Thyroid gland (tissue), 4 donors: ENCODE measurements at regions not wholly inside any gene's neighbourhood (a gene's known extent, or its start where the extent isn't known, plus 50 kb on each side); places are given as distances from the start of the nearest gene placed in this dataset.

Experiments
- DNase-seq, 2 donors: peaks; one replicate each; pipeline ENCODE4 v3.0.0-alpha.2; 2019
- H3K27ac ChIP-seq, 3 donors: fragments of 200-600 bp; sonication (generic); 1 replicate in 2 of 3; 2 replicates in 1 of 3; pipeline ENCODE4 v1.5.1; 2016 to 2019; ENCODE audit warnings: mild to moderate bottlenecking in 1 of 3, moderate library complexity in 1 of 3
- H3K27me3 ChIP-seq: fragments of 200-600 bp; sonication (generic); one replicate; pipeline ENCODE4 v1.5.1; 2019
- H3K36me3 ChIP-seq, 2 donors: fragments of 200-600 bp; sonication (generic); one replicate each; pipeline ENCODE4 v1.5.1; 2016 to 2019
- H3K4me1 ChIP-seq, 2 donors: fragments of 200-600 bp; sonication (generic); one replicate each; pipeline ENCODE4 v1.5.1; 2017 to 2019
- H3K4me3 ChIP-seq, 3 donors: fragments of 200-600 bp; sonication (generic); replicated peaks in 1 of 3; 1 replicate in 2 of 3; 2 replicates in 1 of 3; pipeline ENCODE4 v1.5.1; 2016; ENCODE audit warnings: mild to moderate bottlenecking in 1 of 3
- H3K9me3 ChIP-seq: fragments of 200-600 bp; sonication (generic); one replicate; pipeline ENCODE4 v1.5.1; 2017
- CTCF ChIP-seq, 6 experiments: fragments of 200-600 bp in 3 of 6; fragments of 450-650 bp in 3 of 6; sonication (generic) in 3 of 6; IDR thresholded peaks; one replicate each; pipeline ENCODE4 v1.5.1; 2016 to 2019; ENCODE audit warnings: antibody characterized with exemption in 6 of 6, mild to moderate bottlenecking in 2 of 6, inconsistent platforms in 1 of 6, moderate library complexity in 1 of 6
- POLR2A ChIP-seq, 2 donors: fragments of 450-650 bp; IDR thresholded peaks; one replicate each; pipeline ENCODE4 v1.6.1; 2017; ENCODE audit warnings: antibody characterized with exemption in 2 of 2, mild to moderate bottlenecking in 2 of 2, moderate library complexity in 1 of 2
- WGBS, 2 donors: methylation state at CpG; one replicate each; pipeline ENCODE4 v1.1.5; 2017; 5-methylcytosine and 5-hydroxymethylcytosine counted together
- intact Hi-C: fragments of 100-400 bp; cut with DNase I; formaldehyde crosslinking; loops from one replicate; pipeline ENCODE4 v1.15.1; 2023

GRCh38 chr12:127790376-127790775, 476.6 kb upstream of the TMEM132C start:
- Histone ChIP-seq H3K27me3 (no peaks in the 10 kb centered on the region), H3K4me3 (no peak overlapping the region), H3K9me3 (no peaks in the 10 kb centered on the region), H3K36me3 (no peaks in the 10 kb centered on the region), H3K27ac (no peak overlapping the region), H3K4me1 (no peaks in the 10 kb centered on the region)
- intact Hi-C loops = no loop called here
- no peak for DNase-seq
- TF ChIP-seq CTCF (IDR thresholded peaks at IDR 0.05) (no peak), POLR2A (IDR thresholded peaks at IDR 0.05) (no peak)

GRCh38 chr12:127791217-127791616, 475.8 kb upstream of the TMEM132C start:
- WGBS, 2 donors = 86 to 87% methylated on average over 7 of the region's 7 CpGs
- no peak overlapping the region for H3K4me3 ChIP-seq
- no peak for DNase-seq
- no peak overlapping the region for H3K27ac ChIP-seq
- TF ChIP-seq POLR2A (IDR thresholded peaks at IDR 0.05) = no peak
- no peak for TF ChIP-seq CTCF (IDR thresholded peaks at IDR 0.05)
- intact Hi-C loops = no loop called here
- no peaks in the 10 kb centered on the region for H3K4me1 ChIP-seq
- no peaks in the 10 kb centered on the region for H3K27me3 ChIP-seq
- H3K9me3 ChIP-seq = no peaks in the 10 kb centered on the region
- no peaks in the 10 kb centered on the region for H3K36me3 ChIP-seq

- Histone ChIP-seq H3K27me3 (no peaks in the 10 kb centered on the region), H3K9me3 (no peaks in the 10 kb centered on the region), H3K27ac (no peak overlapping the region), H3K36me3 (no peaks in the 10 kb centered on the region), H3K4me3 (no peak overlapping the region), H3K4me1 (no peaks in the 10 kb centered on the region)
- TF ChIP-seq POLR2A (IDR thresholded peaks at IDR 0.05) = no peak
- TF ChIP-seq CTCF (IDR thresholded peaks at IDR 0.05) = no peak
- DNase-seq = no peak
- 89 to 91% methylated on average over 3 of the region's 3 CpGs for WGBS, 2 donors
- intact Hi-C loops = no loop called here
Observed at GRCh38 chr12:127797918-127798317, 469.1 kb upstream of the TMEM132C start.

GRCh38 chr12:127802271-127802670, 464.7 kb upstream of the TMEM132C start:
- Histone ChIP-seq H3K9me3 (no peaks in the 10 kb centered on the region), H3K4me3 (no peak overlapping the region), H3K4me1 (no peaks in the 10 kb centered on the region), H3K36me3 (no peaks in the 10 kb centered on the region), H3K27ac (no peak overlapping the region), H3K27me3 (no peaks in the 10 kb centered on the region)
- DNase-seq = no peak
- 95 to 96% methylated on average over 6 of the region's 6 CpGs for WGBS, 2 donors
- TF ChIP-seq CTCF (IDR thresholded peaks at IDR 0.05) (no peak), POLR2A (IDR thresholded peaks at IDR 0.05) (no peak)
- intact Hi-C loops = no loop called here

GRCh38 chr12:127803545-127803944, 463.4 kb upstream of the TMEM132C start:
- DNase-seq = no peak
- Histone ChIP-seq H3K9me3 (no peaks in the 10 kb centered on the region), H3K27ac (no peak overlapping the region), H3K27me3 (no peaks in the 10 kb centered on the region), H3K36me3 (no peaks in the 10 kb centered on the region), H3K4me3 (no peak overlapping the region), H3K4me1 (no peaks in the 10 kb centered on the region)
- intact Hi-C loops = no loop called here
- TF ChIP-seq CTCF (IDR thresholded peaks at IDR 0.05) = no peak
- 66 to 67% methylated on average over 3 of the region's 3 CpGs for WGBS, 2 donors
